ENCODE measurements at regions not wholly inside any gene's neighbourhood (a gene's known extent, or its start where the extent isn't known, plus 50 kb on each side); places are given as distances from the start of the nearest gene placed in this dataset.

- Histone ChIP-seq H3K9ac (ENCODE audit: low read depth, low read length) (no peak overlapping the region), H3K9me3 (ENCODE audit: insufficient read depth, low read length, severe bottlenecking) (no peaks in the 10 kb centered on the region), H2AFZ (ENCODE audit: low read depth, low read length) (no peak overlapping the region), H3K4me2 (ENCODE audit: insufficient read depth, low read length) (no peak overlapping the region), H3K4me3 (ENCODE audit: low read depth in 1 of 2, low read length in 2 of 2) (no peak overlapping the region), H3K27me3 (ENCODE audit: insufficient read depth, low read length, poor library complexity) (no peaks in the 10 kb centered on the region), H3K79me2 (ENCODE audit: insufficient read depth, low read length) (no peaks in the 10 kb centered on the region), H3K4me1 (ENCODE audit: insufficient read depth, low read length) (no peaks in the 10 kb centered on the region), H3K27ac (ENCODE audit: low read length) (no peak overlapping the region), H4K20me1 (ENCODE audit: insufficient read depth, low read length) (no peaks in the 10 kb centered on the region), H3K36me3 (ENCODE audit: insufficient read depth, low read length) (no peaks in the 10 kb centered on the region)
- no peak for TF ChIP-seq CTCF (IDR thresholded peaks at IDR 0.05; ENCODE audit: borderline replicate concordance, extremely low read depth, low read length, poor library complexity, severe bottlenecking)
- DNase-seq (no peak), ATAC-seq (ENCODE audit: insufficient read depth, low read depth) (no peak)
Measured at GRCh38 chr2:116061023-116061422, 1618.6 kb downstream of the DPP10 start.

GRCh38 chr2:116073731-116074130 is 1631.3 kb downstream of the DPP10 start:
- no peaks in the 10 kb centered on the region for H3K9me3 ChIP-seq (ENCODE audit: insufficient read depth, low read length, severe bottlenecking)
- no peaks in the 10 kb centered on the region for H3K4me1 ChIP-seq (ENCODE audit: insufficient read depth, low read length)
- no peak overlapping the region for H3K9ac ChIP-seq (ENCODE audit: low read depth, low read length)
- no peaks in the 10 kb centered on the region for H3K79me2 ChIP-seq (ENCODE audit: insufficient read depth, low read length)
- ATAC-seq (ENCODE audit: insufficient read depth, low read depth) (no peak), DNase-seq (no peak)
- TF ChIP-seq CTCF (IDR thresholded peaks at IDR 0.05; ENCODE audit: borderline replicate concordance, extremely low read depth, low read length, poor library complexity, severe bottlenecking) (no peak), EZH2 (IDR thresholded peaks at IDR 0.05; ENCODE audit: borderline replicate concordance, low read depth, low read length, severe bottlenecking) (no peak)
- H3K27ac ChIP-seq (ENCODE audit: low read length), result no peak overlapping the region
- no peak overlapping the region for H3K4me2 ChIP-seq (ENCODE audit: insufficient read depth, low read length)
- H2AFZ ChIP-seq (ENCODE audit: low read depth, low read length), result no peak overlapping the region
- no peak overlapping the region for H3K4me3 ChIP-seq (ENCODE audit: low read depth in 1 of 2, low read length in 2 of 2)
- no peaks in the 10 kb centered on the region for H4K20me1 ChIP-seq (ENCODE audit: insufficient read depth, low read length)
- H3K36me3 ChIP-seq (ENCODE audit: insufficient read depth, low read length), result no peaks in the 10 kb centered on the region
- no peaks in the 10 kb centered on the region for H3K27me3 ChIP-seq (ENCODE audit: insufficient read depth, low read length, poor library complexity)

- no peak for ATAC-seq (ENCODE audit: insufficient read depth, low read depth)
- no peaks in the 10 kb centered on the region for H3K27me3 ChIP-seq (ENCODE audit: insufficient read depth, low read length, poor library complexity)
- no peak overlapping the region for H3K27ac ChIP-seq (ENCODE audit: low read length)
- no peak overlapping the region for H3K4me3 ChIP-seq (ENCODE audit: low read depth in 1 of 2, low read length in 2 of 2)
- H3K36me3 ChIP-seq (ENCODE audit: insufficient read depth, low read length), result no peaks in the 10 kb centered on the region
- H4K20me1 ChIP-seq (ENCODE audit: insufficient read depth, low read length), result no peaks in the 10 kb centered on the region
- H2AFZ ChIP-seq (ENCODE audit: low read depth, low read length), result no peak overlapping the region
- no peaks in the 10 kb centered on the region for H3K4me1 ChIP-seq (ENCODE audit: insufficient read depth, low read length)
- no peak overlapping the region for H3K9ac ChIP-seq (ENCODE audit: low read depth, low read length)
- no peak for DNase-seq
- no peaks in the 10 kb centered on the region for H3K9me3 ChIP-seq (ENCODE audit: insufficient read depth, low read length, severe bottlenecking)
- no peaks in the 10 kb centered on the region for H3K79me2 ChIP-seq (ENCODE audit: insufficient read depth, low read length)
- H3K4me2 ChIP-seq (ENCODE audit: insufficient read depth, low read length), result no peak overlapping the region
- no peak for TF ChIP-seq CTCF (IDR thresholded peaks at IDR 0.05; ENCODE audit: borderline replicate concordance, extremely low read depth, low read length, poor library complexity, severe bottlenecking)
- TF ChIP-seq EZH2 (IDR thresholded peaks at IDR 0.05; ENCODE audit: borderline replicate concordance, low read depth, low read length, severe bottlenecking), result no peak
Measured at GRCh38 chr2:116074161-116074560, 1631.7 kb downstream of the DPP10 start.

GRCh38 chr2:116088236-116088635 is 1645.8 kb downstream of the DPP10 start:
- no peaks in the 10 kb centered on the region for H3K4me1 ChIP-seq (ENCODE audit: insufficient read depth, low read length)
- H3K9ac ChIP-seq (ENCODE audit: low read depth, low read length), result no peak overlapping the region
- no peak overlapping the region for H3K4me3 ChIP-seq (ENCODE audit: low read depth in 1 of 2, low read length in 2 of 2)
- ATAC-seq (ENCODE audit: insufficient read depth, low read depth) (no peak), DNase-seq (no peak)
- H3K36me3 ChIP-seq (ENCODE audit: insufficient read depth, low read length), result no peaks in the 10 kb centered on the region
- no peak overlapping the region for H3K27ac ChIP-seq (ENCODE audit: low read length)
- no peaks in the 10 kb centered on the region for H3K27me3 ChIP-seq (ENCODE audit: insufficient read depth, low read length, poor library complexity)
- TF ChIP-seq CTCF (IDR thresholded peaks at IDR 0.05; ENCODE audit: borderline replicate concordance, extremely low read depth, low read length, poor library complexity, severe bottlenecking) (no peak), EZH2 (IDR thresholded peaks at IDR 0.05; ENCODE audit: borderline replicate concordance, low read depth, low read length, severe bottlenecking) (no peak)
- no peak overlapping the region for H2AFZ ChIP-seq (ENCODE audit: low read depth, low read length)
- H3K9me3 ChIP-seq (ENCODE audit: insufficient read depth, low read length, severe bottlenecking), result no peaks in the 10 kb centered on the region
- H3K4me2 ChIP-seq (ENCODE audit: insufficient read depth, low read length), result no peak overlapping the region
- H3K79me2 ChIP-seq (ENCODE audit: insufficient read depth, low read length), result no peaks in the 10 kb centered on the region
- no peaks in the 10 kb centered on the region for H4K20me1 ChIP-seq (ENCODE audit: insufficient read depth, low read length)

Data from DND-41 (cell line).